Mucosa of stomach (tissue), 1 donor: ENCODE measurements at regions not wholly inside any gene's neighbourhood (a gene's known extent, or its start where the extent isn't known, plus 50 kb on each side); places are given as distances from the start of the nearest gene placed in this dataset.

Experiments used
- H3K27me3 ChIP-seq: one replicate; pipeline ENCODE4 v1.7.0; 2013; ENCODE audit warnings: mild to moderate bottlenecking, low read length; ENCODE audit not compliant: control insufficient read depth, insufficient read depth
- H3K36me3 ChIP-seq: one replicate; pipeline ENCODE4 v1.7.0; 2013; ENCODE audit warnings: low read length; ENCODE audit not compliant: control insufficient read depth, insufficient read depth
- H3K4me1 ChIP-seq: one replicate; pipeline ENCODE4 v1.7.0; 2013; ENCODE audit warnings: mild to moderate bottlenecking, low read length; ENCODE audit not compliant: control insufficient read depth, insufficient read depth
- H3K4me3 ChIP-seq: one replicate; pipeline ENCODE4 v1.7.0; 2013; ENCODE audit warnings: low read length
- H3K9ac ChIP-seq: one replicate; pipeline ENCODE4 v1.7.0; 2013; ENCODE audit warnings: mild to moderate bottlenecking, low read length, moderate library complexity
- H3K9me3 ChIP-seq: one replicate; pipeline ENCODE4 v1.7.0; 2013; ENCODE audit warnings: mild to moderate bottlenecking, low read length, moderate library complexity; ENCODE audit not compliant: control insufficient read depth
- donor health status: Pancreatic carcinoma.

DNA sequence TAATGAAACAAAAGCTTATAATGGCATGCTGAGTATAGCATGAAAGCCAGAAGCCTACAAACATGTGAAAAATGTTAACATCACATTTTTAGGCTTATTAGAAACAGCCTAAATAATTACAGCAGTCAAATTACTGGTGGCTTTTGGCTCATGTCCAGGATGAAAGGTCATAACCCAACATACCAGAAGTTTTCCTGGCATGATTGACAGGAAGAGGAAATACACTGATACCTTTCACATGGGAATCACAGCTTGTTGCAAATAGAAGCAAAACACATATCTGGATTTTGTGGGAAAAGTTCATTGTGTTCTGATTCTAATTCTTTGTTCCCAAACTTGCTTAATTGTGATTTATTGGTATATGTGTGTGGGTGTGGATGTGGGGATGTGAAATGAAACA is 393.5 kb upstream of the ARRDC4 start:
- Histone ChIP-seq H3K36me3 (no peaks in the 10 kb centered on the region), H3K27me3 (no peaks in the 10 kb centered on the region), H3K9ac (no peak overlapping the region), H3K4me3 (no peak overlapping the region), H3K9me3 (no peaks in the 10 kb centered on the region), H3K4me1 (no peaks in the 10 kb centered on the region)

DNA sequence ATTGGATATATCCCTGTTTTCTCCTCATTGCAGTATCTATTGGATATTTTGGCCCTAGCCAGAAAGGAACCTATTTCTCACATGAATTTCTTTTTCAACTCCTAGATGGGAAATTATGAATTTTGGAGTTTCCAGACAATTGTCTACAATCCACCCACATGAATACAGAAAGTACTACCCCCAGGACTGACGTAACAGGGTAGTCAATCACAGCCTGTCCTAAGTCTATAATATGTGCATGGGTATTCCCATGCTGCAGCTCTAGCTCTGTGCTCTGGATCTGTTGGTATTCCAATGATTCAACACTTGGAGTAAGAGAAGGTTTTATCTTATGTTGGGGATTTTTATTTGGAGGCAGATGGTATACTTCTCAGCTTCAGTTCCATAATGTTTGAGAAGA is 393.1 kb upstream of the ARRDC4 start:
- no peaks in the 10 kb centered on the region for H3K27me3 ChIP-seq
- no peaks in the 10 kb centered on the region for H3K4me1 ChIP-seq
- no peak overlapping the region for H3K4me3 ChIP-seq
- no peaks in the 10 kb centered on the region for H3K9me3 ChIP-seq
- H3K9ac ChIP-seq = no peak overlapping the region
- H3K36me3 ChIP-seq = no peaks in the 10 kb centered on the region

DNA sequence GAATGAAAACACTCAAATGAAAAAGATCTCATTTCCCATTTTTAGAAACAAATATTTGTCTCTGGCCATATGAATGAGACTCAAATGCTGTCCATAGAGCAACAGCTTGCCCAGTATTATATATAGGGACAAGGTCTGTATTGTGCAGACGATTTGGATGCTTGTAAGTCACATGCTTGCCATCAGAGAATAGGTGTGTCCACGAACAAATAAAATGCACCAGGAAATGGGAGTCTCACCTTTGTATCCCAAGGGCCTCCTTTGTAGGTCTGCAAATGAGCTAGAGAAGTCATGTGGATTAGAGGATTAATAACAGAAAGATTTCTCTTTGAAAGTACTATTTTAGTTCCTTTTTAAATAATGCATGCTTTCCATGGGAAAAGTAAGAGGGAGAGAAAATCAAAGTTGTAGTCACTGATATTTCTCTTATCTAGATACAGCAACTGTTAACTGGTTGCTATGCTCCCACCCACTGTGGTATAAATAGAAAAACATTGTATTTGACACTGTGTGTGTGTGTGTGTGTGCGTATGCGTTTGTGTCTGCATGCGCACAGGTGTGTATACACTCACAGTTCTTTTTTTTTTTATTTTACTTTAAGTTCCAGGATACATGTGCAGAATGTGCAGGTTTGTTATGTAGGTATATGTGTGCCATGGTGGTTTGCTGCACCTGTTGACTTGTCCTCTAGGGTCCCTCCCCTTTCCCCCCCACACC is 383.4 kb upstream of the ARRDC4 start:
- no peaks in the 10 kb centered on the region for H3K4me1 ChIP-seq
- H3K9me3 ChIP-seq = no peaks in the 10 kb centered on the region
- H3K4me3 ChIP-seq = no peak overlapping the region
- H3K9ac ChIP-seq = no peak overlapping the region
- no peaks in the 10 kb centered on the region for H3K27me3 ChIP-seq
- no peaks in the 10 kb centered on the region for H3K36me3 ChIP-seq

DNA sequence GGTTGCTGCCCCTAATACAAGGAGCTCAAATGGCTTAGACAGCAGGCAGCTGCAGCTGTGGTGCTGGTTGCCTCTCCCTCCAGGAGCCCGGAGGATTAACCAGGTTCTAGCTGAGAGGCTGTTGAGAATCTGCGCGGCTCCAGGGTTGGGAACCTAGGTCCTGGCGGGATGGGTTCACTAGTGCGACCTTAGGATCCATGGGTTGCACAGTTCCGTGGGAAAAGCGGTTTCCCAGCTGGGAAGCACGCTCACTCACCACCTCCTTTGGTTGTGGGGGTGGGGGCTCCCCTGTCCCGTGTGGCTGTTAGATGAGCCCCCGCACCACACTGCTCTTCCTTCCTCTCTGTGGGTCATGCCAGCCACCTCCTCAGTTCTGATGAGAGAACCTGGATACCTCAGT is 375.1 kb upstream of the ARRDC4 start:
- Histone ChIP-seq H3K9ac (no peak overlapping the region), H3K4me1 (no peaks in the 10 kb centered on the region), H3K9me3 (no peaks in the 10 kb centered on the region), H3K4me3 (no peak overlapping the region), H3K27me3 (no peaks in the 10 kb centered on the region), H3K36me3 (no peaks in the 10 kb centered on the region)

DNA sequence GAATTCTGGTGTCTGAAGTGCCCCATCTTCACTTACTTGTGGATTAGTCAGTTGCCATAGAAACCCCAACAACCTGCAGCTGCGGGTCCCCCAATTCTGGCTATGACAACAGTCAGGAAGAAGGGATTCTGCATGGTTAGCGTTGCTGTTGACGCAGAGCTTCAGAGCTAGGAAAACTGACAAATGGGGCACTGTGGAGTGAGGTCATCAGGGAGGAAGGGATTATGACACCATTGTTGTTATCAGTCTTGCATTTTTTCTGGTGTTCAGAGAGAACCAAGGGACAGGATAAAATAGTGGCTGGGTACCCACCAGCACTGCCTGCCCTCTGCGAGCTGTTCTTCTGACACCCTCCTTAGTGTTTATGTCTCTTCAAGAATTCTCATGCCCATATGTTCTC is 367.7 kb upstream of the ARRDC4 start:
- Histone ChIP-seq H3K27me3 (no peaks in the 10 kb centered on the region), H3K9ac (no peak overlapping the region), H3K4me3 (no peak overlapping the region), H3K9me3 (no peaks in the 10 kb centered on the region), H3K36me3 (no peaks in the 10 kb centered on the region), H3K4me1 (no peaks in the 10 kb centered on the region)

DNA sequence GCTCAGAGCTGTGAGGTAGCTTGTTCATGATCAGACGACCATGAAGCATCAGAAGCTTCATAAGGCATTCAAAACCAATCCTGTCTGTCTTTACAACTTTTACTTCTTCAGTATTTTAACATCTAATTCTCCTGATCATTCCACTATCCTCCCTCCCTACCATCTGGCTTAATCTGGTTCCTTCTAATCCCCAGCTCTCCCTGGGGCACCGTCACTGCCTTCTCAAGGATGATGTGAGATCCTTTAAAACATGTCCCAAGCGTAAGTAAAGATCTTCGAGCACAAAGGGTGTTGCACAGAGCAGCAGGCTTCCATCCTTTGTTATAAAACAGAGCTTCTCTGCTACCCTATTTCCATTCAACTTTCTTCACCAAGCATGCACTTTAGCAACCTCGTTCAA is 362.7 kb upstream of the ARRDC4 start:
- no peak overlapping the region for H3K9ac ChIP-seq
- H3K4me3 ChIP-seq = no peak overlapping the region
- no peaks in the 10 kb centered on the region for H3K4me1 ChIP-seq
- no peaks in the 10 kb centered on the region for H3K27me3 ChIP-seq
- no peaks in the 10 kb centered on the region for H3K9me3 ChIP-seq
- H3K36me3 ChIP-seq = no peaks in the 10 kb centered on the region

DNA sequence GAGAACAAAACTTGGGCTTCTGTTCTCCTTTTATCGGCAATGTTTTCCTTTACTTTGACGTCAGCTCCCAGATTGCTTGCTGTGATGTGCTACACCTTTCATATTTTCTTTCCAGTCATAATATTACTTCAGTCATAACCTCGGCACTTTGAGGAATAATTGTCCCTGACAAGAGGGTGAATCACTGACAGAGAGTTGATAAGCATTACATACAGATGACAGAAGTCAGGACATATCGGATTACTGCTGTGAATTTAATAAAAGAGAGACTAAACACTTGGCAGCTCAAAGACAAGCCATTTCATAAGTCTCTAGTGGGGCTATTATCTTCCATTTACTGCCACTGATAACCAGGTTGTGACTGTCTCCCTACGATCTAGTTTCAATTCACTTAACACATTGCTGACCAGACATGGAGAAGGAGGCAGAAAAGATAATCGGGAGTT is 362.1 kb upstream of the ARRDC4 start:
- Histone ChIP-seq H3K9me3 (no peaks in the 10 kb centered on the region), H3K9ac (no peak overlapping the region), H3K36me3 (no peaks in the 10 kb centered on the region), H3K4me1 (no peaks in the 10 kb centered on the region), H3K4me3 (no peak overlapping the region), H3K27me3 (no peaks in the 10 kb centered on the region)

DNA sequence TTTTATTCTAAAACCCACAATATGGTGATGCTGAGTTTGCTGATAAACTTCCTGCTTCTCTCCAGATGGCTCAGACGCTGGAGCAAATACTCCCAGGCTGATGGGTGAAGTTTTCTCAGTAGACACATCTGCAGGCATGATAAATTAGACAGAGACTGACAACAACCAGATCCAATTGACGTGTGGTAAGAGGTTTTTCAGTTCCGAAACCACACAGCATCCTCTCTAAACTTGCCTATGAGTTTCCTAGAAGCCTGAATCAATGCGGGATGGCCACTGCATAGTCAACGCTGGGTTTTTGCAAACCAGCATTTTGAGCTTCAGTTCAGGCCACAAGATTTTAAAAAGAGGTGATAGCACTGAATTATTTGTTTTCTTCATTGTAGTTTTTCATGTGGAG is 360.3 kb upstream of the ARRDC4 start:
- Histone ChIP-seq H3K4me3 (no peak overlapping the region), H3K4me1 (no peaks in the 10 kb centered on the region), H3K36me3 (no peaks in the 10 kb centered on the region), H3K9me3 (no peaks in the 10 kb centered on the region), H3K9ac (no peak overlapping the region), H3K27me3 (no peaks in the 10 kb centered on the region)

DNA sequence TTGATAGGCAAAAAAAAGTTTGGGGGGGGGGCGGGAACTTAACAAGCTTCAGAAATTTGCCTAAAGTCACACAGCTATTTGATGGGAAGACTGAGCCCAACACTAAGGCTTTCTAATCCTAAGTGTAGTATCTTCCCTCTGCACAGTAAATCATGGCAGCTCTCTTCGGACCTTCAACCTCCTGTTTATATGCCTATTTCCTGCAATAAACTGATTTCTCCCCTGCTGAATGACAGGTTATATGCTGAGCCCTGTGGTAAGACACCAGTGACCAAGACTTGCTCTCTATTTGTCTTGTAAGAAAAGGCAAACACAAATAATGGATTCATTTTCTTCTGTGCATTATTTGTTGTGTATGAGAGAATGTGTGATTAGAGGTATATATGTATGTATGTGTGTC is 355.8 kb upstream of the ARRDC4 start:
- H3K36me3 ChIP-seq = no peaks in the 10 kb centered on the region
- H3K4me3 ChIP-seq = no peak overlapping the region
- no peaks in the 10 kb centered on the region for H3K4me1 ChIP-seq
- no peaks in the 10 kb centered on the region for H3K9me3 ChIP-seq
- no peaks in the 10 kb centered on the region for H3K27me3 ChIP-seq
- H3K9ac ChIP-seq = no peak overlapping the region

DNA sequence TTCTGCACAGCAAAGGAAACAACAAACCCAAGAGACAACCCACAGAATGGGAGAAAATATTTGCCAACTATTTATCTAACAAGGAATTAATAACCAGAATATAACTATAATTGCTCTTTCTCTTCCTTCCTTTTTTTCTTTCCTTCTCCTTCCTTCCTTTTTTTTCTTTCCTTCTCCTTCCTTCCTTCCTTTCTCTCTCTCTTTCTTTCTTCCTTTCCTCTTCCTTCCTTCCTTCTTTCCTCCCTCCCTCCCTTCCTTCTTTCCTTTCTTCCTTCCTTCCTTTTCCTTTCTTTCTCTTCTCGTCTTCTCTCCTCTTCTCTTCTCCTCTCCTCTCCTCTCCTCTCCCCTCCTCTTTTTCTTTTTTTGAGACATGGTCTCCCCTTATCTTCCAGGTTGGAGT is 345.4 kb upstream of the ARRDC4 start:
- no peaks in the 10 kb centered on the region for H3K36me3 ChIP-seq
- H3K9me3 ChIP-seq = no peaks in the 10 kb centered on the region
- no peak overlapping the region for H3K9ac ChIP-seq
- no peak overlapping the region for H3K4me3 ChIP-seq
- H3K27me3 ChIP-seq = no peaks in the 10 kb centered on the region
- no peaks in the 10 kb centered on the region for H3K4me1 ChIP-seq

DNA sequence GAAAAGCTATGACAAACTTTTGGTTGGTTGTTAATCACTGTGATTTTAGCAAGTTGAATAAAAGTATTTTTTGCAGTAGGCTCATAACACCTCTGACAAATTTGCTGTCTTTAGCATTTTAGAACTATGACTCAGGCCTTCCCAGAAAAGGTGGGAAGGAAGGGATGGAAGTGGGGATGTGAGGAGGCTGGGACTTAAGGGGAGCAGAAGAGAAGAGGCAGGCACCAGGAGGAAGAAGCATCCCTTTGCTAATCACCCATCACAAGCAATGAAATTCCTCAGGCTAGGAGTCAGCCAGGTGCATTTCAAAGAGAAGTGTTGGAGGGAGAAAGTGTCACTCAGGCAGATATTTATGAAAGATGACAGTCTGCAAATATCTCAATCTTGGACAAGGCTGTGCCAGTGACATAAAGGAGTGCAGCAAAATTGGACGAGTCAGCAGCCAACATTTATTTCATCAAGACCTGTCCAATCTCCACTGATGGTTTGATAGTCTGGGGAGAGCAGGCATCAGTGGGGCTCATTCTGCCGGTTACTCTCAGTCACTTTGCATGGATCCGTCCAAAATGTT is 337.3 kb upstream of the ARRDC4 start:
- Histone ChIP-seq H3K36me3 (no peaks in the 10 kb centered on the region), H3K9me3 (no peaks in the 10 kb centered on the region), H3K9ac (no peak overlapping the region), H3K27me3 (no peaks in the 10 kb centered on the region), H3K4me3 (no peak overlapping the region), H3K4me1 (no peaks in the 10 kb centered on the region)

DNA sequence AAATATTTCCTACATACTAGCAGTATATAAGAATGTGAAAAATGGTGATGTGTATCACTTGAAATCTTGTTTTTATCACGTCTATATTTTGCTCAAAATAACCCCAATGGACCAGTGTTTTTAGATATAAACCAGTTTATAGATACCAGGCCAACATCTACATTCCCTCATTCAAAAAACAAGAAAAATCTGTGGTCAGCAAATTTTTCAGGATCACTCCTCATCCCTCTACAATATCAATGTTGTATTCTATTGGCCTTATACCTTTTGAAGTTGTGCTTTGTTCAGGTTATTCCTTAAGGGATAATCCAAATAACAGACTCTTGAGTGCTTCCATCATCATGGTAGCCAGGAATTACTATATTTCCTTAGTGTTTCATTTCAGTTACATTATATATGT is 332.9 kb upstream of the ARRDC4 start:
- no peaks in the 10 kb centered on the region for H3K4me1 ChIP-seq
- H3K9me3 ChIP-seq = no peaks in the 10 kb centered on the region
- no peaks in the 10 kb centered on the region for H3K27me3 ChIP-seq
- no peak overlapping the region for H3K4me3 ChIP-seq
- H3K36me3 ChIP-seq = no peaks in the 10 kb centered on the region
- no peak overlapping the region for H3K9ac ChIP-seq

DNA sequence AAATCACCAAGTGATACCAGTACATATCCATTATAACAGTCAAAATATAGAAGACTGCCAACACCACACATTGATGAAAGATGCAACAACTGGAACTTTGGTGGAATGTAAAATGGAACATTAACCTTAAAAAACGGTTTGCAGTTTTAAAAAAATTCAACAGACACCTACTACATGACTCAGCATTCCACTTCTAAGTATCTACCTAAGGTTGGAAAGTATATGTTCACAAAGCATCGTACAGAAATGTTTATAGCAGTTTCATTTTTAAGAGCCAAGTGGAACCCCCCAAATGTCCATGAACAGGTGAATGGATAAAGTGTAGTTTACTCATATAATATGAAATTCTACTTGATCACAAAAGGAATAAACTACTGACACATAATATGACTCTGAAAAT is 314.7 kb upstream of the ARRDC4 start:
- Histone ChIP-seq H3K9me3 (no peaks in the 10 kb centered on the region), H3K9ac (no peak overlapping the region), H3K36me3 (no peaks in the 10 kb centered on the region), H3K4me3 (no peak overlapping the region), H3K27me3 (no peaks in the 10 kb centered on the region), H3K4me1 (no peaks in the 10 kb centered on the region)
